Suprapubic skin (tissue), 3 donors: ENCODE measurements at regions not wholly inside any gene's neighbourhood (a gene's known extent, or its start where the extent isn't known, plus 50 kb on each side); places are given as distances from the start of the nearest gene placed in this dataset.

Experiments used
- CTCF ChIP-seq, 2 donors: fragments of 200-600 bp in 1 of 2; fragments of 450-650 bp in 1 of 2; sonication (generic) in 1 of 2; IDR thresholded peaks; one replicate each; pipeline ENCODE4 v1.5.1; 2016 to 2019; ENCODE audit warnings: antibody characterized with exemption in 2 of 2, mild to moderate bottlenecking in 1 of 2, moderate library complexity in 1 of 2
- EP300 ChIP-seq: sonication (generic); formaldehyde crosslinking; IDR thresholded peaks from one replicate; pipeline ENCODE4 v1.6.1; 2017; ENCODE audit warnings: antibody characterized with exemption

GRCh38 chr5:168041583-168041982 is 249.9 kb upstream of the WWC1 start:
- TF ChIP-seq EP300 = no peak
- no peak for TF ChIP-seq CTCF (IDR thresholded peaks at IDR 0.05)
